Transverse colon (tissue), 4 donors: ENCODE measurements at regions not wholly inside any gene's neighbourhood (a gene's known extent, or its start where the extent isn't known, plus 50 kb on each side); places are given as distances from the start of the nearest gene placed in this dataset.

Experiments
- DNase-seq: peaks from one replicate; pipeline ENCODE4 v3.0.0-alpha.2; 2019
- H3K27ac ChIP-seq, 4 donors: fragments of 200-600 bp; sonication (generic); 2 replicates each; pipeline ENCODE4 v1.5.1; 2016 to 2018; ENCODE audit warnings: inconsistent platforms in 4 of 4
- H3K27me3 ChIP-seq: fragments of 200-600 bp; sonication (generic); 2 replicates; pipeline ENCODE4 v1.5.1; 2017; ENCODE audit warnings: inconsistent platforms
- H3K36me3 ChIP-seq, 4 donors: fragments of 200-600 bp; sonication (generic); 2 replicates each; pipeline ENCODE4 v1.5.1; 2017 to 2019; ENCODE audit warnings: inconsistent platforms in 4 of 4
- H3K4me1 ChIP-seq, 4 donors: fragments of 200-600 bp; sonication (generic); 2 replicates each; pipeline ENCODE4 v1.5.1; 2017 to 2020; ENCODE audit warnings: inconsistent platforms in 4 of 4
- H3K4me3 ChIP-seq, 4 donors: fragments of 200-600 bp; sonication (generic); 1 replicate in 1 of 4; 2 replicates in 3 of 4; pipeline versions ENCODE4 v1.5.1 to v1.6.1; 2017 to 2019; ENCODE audit warnings: inconsistent platforms in 4 of 4
- H3K9me3 ChIP-seq, 2 donors: fragments of 200-600 bp; sonication (generic); 2 replicates each; pipeline ENCODE4 v1.5.1; 2017 to 2019; ENCODE audit warnings: inconsistent platforms in 2 of 2
- EP300 ChIP-seq: sonication (generic); formaldehyde crosslinking; IDR thresholded peaks from one replicate; pipeline ENCODE4 v1.6.1; 2017; ENCODE audit warnings: antibody characterized with exemption, low read depth
- POLR2A ChIP-seq: fragments of 450-650 bp; IDR thresholded peaks from one replicate; pipeline ENCODE4 v1.6.1; 2016; ENCODE audit warnings: antibody characterized with exemption, mild to moderate bottlenecking, moderate library complexity
- POLR2AphosphoS5 ChIP-seq, 3 donors: sonication (generic); formaldehyde crosslinking; IDR thresholded peaks; one replicate each; pipeline ENCODE4 v1.6.1; 2016; ENCODE audit warnings: antibody characterized with exemption in 3 of 3
- WGBS, 2 donors: methylation state at CpG; one replicate each; pipeline ENCODE4 v1.1.5; 2018; ENCODE audit warnings: low coverage in 1 of 2; 5-methylcytosine and 5-hydroxymethylcytosine counted together
- in situ Hi-C, 4 donors: fragments of 200-750 bp; cut with MboI; loops; one replicate each; pipeline versions ENCODE4 v1.15.0 to v1.15.1; 2017; ENCODE audit warnings: low sequenced_read_pairs in 3 of 4, low pct_ligation_motif_present in 1 of 4, low pct_unique_long_range_greater_than_20kb in 1 of 4
- intact Hi-C: fragments of 100-400 bp; cut with DNase I; formaldehyde crosslinking; loops from one replicate; pipeline ENCODE4 v1.15.1; 2023; ENCODE audit warnings: low total_unique reads
- TF ChIP-seq, protein P1 (sequence below), 5 experiments: fragments of 200-600 bp in 3 of 5; fragments of 450-650 bp in 2 of 5; sonication (generic) in 3 of 5; IDR thresholded peaks; 1 replicate in 2 of 5; 2 replicates in 3 of 5; pipeline ENCODE4 v1.5.1; 2016 to 2017; ENCODE audit warnings: antibody characterized with exemption in 5 of 5, inconsistent platforms in 3 of 5, mild to moderate bottlenecking in 2 of 5, moderate library complexity in 1 of 5

DNA sequence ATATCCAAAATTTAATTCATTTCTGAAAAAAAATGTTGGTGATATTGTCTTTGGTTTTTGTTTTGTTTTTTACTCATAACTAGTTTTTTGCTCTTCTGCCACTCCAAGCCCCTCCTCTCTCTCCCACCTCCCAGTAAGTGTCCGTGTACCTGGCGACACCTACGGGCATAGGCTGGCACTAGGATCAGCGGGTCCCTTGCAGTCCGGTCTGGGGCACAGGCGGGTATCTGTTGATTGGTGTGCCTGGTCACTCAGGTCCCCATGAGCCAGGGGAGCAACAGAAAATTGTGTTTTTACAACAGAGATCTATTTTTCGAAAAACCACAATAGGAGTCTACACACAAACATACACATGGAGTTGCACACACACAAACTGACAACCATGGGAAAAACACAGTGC, 104.8 kb downstream of the ZIC5 start:
- TF ChIP-seq POLR2A (no peak), POLR2AphosphoS5 (IDR thresholded peaks at IDR 0.05) (no peak), EP300 (no peak)
- TF ChIP-seq, protein P1, sequence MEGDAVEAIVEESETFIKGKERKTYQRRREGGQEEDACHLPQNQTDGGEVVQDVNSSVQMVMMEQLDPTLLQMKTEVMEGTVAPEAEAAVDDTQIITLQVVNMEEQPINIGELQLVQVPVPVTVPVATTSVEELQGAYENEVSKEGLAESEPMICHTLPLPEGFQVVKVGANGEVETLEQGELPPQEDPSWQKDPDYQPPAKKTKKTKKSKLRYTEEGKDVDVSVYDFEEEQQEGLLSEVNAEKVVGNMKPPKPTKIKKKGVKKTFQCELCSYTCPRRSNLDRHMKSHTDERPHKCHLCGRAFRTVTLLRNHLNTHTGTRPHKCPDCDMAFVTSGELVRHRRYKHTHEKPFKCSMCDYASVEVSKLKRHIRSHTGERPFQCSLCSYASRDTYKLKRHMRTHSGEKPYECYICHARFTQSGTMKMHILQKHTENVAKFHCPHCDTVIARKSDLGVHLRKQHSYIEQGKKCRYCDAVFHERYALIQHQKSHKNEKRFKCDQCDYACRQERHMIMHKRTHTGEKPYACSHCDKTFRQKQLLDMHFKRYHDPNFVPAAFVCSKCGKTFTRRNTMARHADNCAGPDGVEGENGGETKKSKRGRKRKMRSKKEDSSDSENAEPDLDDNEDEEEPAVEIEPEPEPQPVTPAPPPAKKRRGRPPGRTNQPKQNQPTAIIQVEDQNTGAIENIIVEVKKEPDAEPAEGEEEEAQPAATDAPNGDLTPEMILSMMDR (IDR thresholded peaks at IDR 0.05): no peak
- 96 to 100% methylated on average over 7 of the region's 7 CpGs for WGBS, 2 donors
- intact Hi-C loops (no loop called here), in situ Hi-C loops (no loop called here)
- Histone ChIP-seq H3K27ac (no peak overlapping the region), H3K4me3 (no peak overlapping the region), H3K27me3 (no peaks in the 10 kb centered on the region), H3K4me1 (peaks cover 0 to 12% (median 4%) of the 10 kb centered on the region in 4 donors), H3K9me3 (no peaks in the 10 kb centered on the region), H3K36me3 (no peaks in the 10 kb centered on the region)
- DNase-seq: no peak

DNA sequence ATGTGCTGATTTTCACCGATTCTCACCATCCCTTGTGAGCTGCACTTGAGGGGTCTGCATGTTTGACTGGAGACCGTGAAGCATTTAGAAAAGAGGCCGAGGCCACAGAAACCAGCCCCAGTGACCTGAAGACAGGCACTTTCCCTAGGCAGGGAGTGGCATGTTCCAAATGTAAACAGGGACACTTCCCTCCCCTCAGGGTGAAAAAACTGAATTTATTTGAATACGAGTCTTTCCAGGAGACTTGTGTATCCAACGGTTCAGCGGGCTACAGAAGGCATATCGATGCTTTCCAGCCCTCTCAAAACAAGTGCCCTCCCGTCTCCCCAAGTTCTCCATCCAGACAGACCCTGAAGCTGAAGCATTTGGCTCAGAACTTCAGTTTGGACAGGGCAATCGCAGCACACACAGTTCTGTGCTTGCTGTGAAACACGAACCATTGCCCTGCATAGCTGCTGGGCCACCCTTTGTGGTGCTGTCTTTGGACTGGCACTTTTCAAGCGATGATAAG, 106.1 kb downstream of the ZIC5 start:
- TF ChIP-seq, protein P1 (IDR thresholded peaks at IDR 0.05): no peak
- TF ChIP-seq POLR2AphosphoS5 (IDR thresholded peaks at IDR 0.05) (no peak), POLR2A (no peak), EP300 (no peak)
- Histone ChIP-seq H3K4me1 (peaks cover 0 to 1% (median 0%) of the 10 kb centered on the region in 4 donors), H3K36me3 (no peaks in the 10 kb centered on the region), H3K9me3 (no peaks in the 10 kb centered on the region), H3K4me3 (no peak overlapping the region), H3K27ac (no peak overlapping the region), H3K27me3 (no peaks in the 10 kb centered on the region)
- no peak for DNase-seq
- 88 to 100% methylated on average over 2 to 11 of the region's 11 CpGs for WGBS, 2 donors
- intact Hi-C loops: no loop called here
- in situ Hi-C loops: no loop called here

DNA sequence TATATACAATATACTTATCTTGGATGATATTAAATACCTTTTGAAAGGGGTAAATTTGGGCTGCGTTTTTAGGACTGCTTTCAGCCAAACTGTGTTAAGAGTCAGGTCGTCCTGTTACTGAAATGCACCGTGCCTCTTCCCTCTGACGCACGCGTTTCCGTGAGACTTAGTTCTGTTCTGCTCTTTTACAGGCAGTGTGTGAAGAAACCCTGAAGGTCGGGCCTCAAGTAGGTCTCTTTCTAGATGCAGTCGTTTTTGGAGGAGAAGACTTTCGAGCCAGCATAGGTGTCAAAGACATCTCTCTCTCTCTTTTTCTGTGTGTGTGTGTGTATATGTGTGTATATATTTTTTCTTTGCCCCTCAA, 107.0 kb downstream of the ZIC5 start:
- H3K36me3 ChIP-seq: no peaks in the 10 kb centered on the region
- intact Hi-C loops (no loop called here), in situ Hi-C loops (no loop called here)
- DNase-seq: no peak
- H3K27me3 ChIP-seq: no peaks in the 10 kb centered on the region
- no peak overlapping the region for H3K4me3 ChIP-seq
- 61 to 82% methylated on average over 3 to 10 of the region's 10 CpGs for WGBS, 2 donors
- H3K27ac ChIP-seq: no peak overlapping the region
- no peaks in the 10 kb centered on the region for H3K9me3 ChIP-seq
- H3K4me1 ChIP-seq: no peaks in the 10 kb centered on the region
- TF ChIP-seq EP300 (no peak), POLR2AphosphoS5 (IDR thresholded peaks at IDR 0.05) (no peak), POLR2A (no peak)
- TF ChIP-seq, protein P1 (IDR thresholded peaks at IDR 0.05): no peak

DNA sequence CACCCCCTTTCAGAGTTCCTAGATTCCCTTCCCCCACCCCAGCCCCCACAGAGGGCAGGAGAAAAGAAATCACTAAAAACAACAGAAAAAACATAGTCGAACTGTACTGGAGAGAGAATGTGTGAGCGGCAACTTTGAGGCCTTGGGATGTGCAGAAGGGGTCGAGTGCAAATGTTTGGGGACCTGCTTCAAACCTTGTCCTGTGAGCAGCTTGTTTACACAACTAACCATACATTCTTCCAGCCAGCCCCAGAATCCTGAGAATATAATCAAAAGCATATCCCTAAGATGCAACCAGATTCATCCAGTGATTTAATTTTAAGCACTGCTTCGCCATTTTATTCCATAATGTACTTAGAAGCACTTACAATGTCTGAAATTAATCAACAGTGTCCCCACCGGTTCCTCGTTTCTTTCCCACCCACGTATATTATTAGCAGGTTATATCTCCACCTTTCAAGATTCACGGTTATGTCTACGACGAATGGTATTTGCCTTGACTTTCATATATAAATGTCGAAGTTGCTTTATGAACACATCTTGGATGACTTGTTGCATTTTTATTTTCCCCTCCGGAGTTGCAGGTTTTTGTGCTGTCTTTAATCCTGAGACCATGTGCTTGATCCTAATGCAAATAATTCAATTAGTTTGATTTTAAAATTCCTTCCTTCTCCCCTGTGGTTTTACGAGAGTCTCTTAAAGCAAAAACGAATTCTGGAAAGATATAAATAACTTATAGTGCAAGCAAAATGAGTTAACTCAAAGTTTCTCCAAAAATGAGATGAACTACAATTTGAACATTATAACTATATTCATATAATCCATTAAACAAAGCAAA, 107.6 kb downstream of the ZIC5 start:
- TF ChIP-seq, protein P1 (IDR thresholded peaks at IDR 0.05): no peak
- no peak for TF ChIP-seq POLR2AphosphoS5 (IDR thresholded peaks at IDR 0.05)
- TF ChIP-seq EP300: no peak
- no peak for TF ChIP-seq POLR2A
- Histone ChIP-seq H3K4me1 (peaks cover 0 to 3% (median 1%) of the 10 kb centered on the region in 4 donors), H3K27me3 (no peaks in the 10 kb centered on the region), H3K36me3 (no peaks in the 10 kb centered on the region), H3K4me3 (no peak overlapping the region), H3K9me3 (no peaks in the 10 kb centered on the region), H3K27ac (no peak overlapping the region)
- 88 to 89% methylated on average over 14 of the region's 14 CpGs for WGBS, 2 donors
- in situ Hi-C loops: no loop called here
- no peak for DNase-seq
- intact Hi-C loops: no loop called here
